ENCODE measurements at regions not wholly inside any gene's neighbourhood (a gene's known extent, or its start where the extent isn't known, plus 50 kb on each side); places are given as distances from the start of the nearest gene placed in this dataset.
A peak's percentile ranks its signal among the peaks of the same experiment; 100 is the strongest.

GRCh38 chr1:193565971-193566577 is 379.7 kb upstream of the B3GALT2 start:
- no peak for DNase-seq (ENCODE audit: low spot score)
- TF ChIP-seq CTCF (IDR thresholded peaks at IDR 0.05; ENCODE audit: poor library complexity, severe bottlenecking) = no peak
- Histone ChIP-seq H3K9me3 (ENCODE audit: severe bottlenecking) (no peaks in the 10 kb centered on the region), H3K27ac (ENCODE audit: poor library complexity, severe bottlenecking) (no peak overlapping the region), H3K4me1 (ENCODE audit: insufficient read depth, poor library complexity, severe bottlenecking) (no peaks in the 10 kb centered on the region), H3K36me3 (ENCODE audit: low read depth) (no peaks in the 10 kb centered on the region), H3K27me3 (ENCODE audit: insufficient read depth, poor library complexity, severe bottlenecking) (no peaks in the 10 kb centered on the region), H3K4me3 (ENCODE audit: severe bottlenecking) (no peak overlapping the region)
- no peak for ATAC-seq (ENCODE audit: low read depth)

GRCh38 chr1:193562121-193562520 is 375.7 kb upstream of the B3GALT2 start:
- no peak overlapping the region for H3K4me3 ChIP-seq (ENCODE audit: severe bottlenecking)
- no peaks in the 10 kb centered on the region for H3K4me1 ChIP-seq (ENCODE audit: insufficient read depth, poor library complexity, severe bottlenecking)
- no peak for ATAC-seq (ENCODE audit: low read depth)
- no peak for TF ChIP-seq CTCF (IDR thresholded peaks at IDR 0.05; ENCODE audit: poor library complexity, severe bottlenecking)
- DNase-seq (ENCODE audit: low spot score) = no peak
- H3K9me3 ChIP-seq (ENCODE audit: severe bottlenecking) = no peaks in the 10 kb centered on the region
- no peak overlapping the region for H3K27ac ChIP-seq (ENCODE audit: poor library complexity, severe bottlenecking)
- no peaks in the 10 kb centered on the region for H3K36me3 ChIP-seq (ENCODE audit: low read depth)
- H3K27me3 ChIP-seq (ENCODE audit: insufficient read depth, poor library complexity, severe bottlenecking) = no peaks in the 10 kb centered on the region

- H3K9me3 ChIP-seq (ENCODE audit: severe bottlenecking) = no peaks in the 10 kb centered on the region
- no peak for DNase-seq (ENCODE audit: low spot score)
- ATAC-seq (ENCODE audit: low read depth) = peak; percentile 91
- no peak overlapping the region for H3K27ac ChIP-seq (ENCODE audit: poor library complexity, severe bottlenecking)
- no peaks in the 10 kb centered on the region for H3K36me3 ChIP-seq (ENCODE audit: low read depth)
- H3K4me3 ChIP-seq (ENCODE audit: severe bottlenecking) = no peak overlapping the region
- H3K4me1 ChIP-seq (ENCODE audit: insufficient read depth, poor library complexity, severe bottlenecking) = no peaks in the 10 kb centered on the region
- TF ChIP-seq CTCF (IDR thresholded peaks at IDR 0.05; ENCODE audit: poor library complexity, severe bottlenecking) = no peak
- H3K27me3 ChIP-seq (ENCODE audit: insufficient read depth, poor library complexity, severe bottlenecking) = no peaks in the 10 kb centered on the region
Observed at GRCh38 chr1:193558491-193559028, 372.1 kb upstream of the B3GALT2 start.

GRCh38 chr1:193555662-193556441 is 369.4 kb upstream of the B3GALT2 start:
- no peak for TF ChIP-seq CTCF (IDR thresholded peaks at IDR 0.05; ENCODE audit: poor library complexity, severe bottlenecking)
- no peaks in the 10 kb centered on the region for H3K4me1 ChIP-seq (ENCODE audit: insufficient read depth, poor library complexity, severe bottlenecking)
- ATAC-seq (ENCODE audit: low read depth) (no peak), DNase-seq (ENCODE audit: low spot score) (no peak)
- H3K4me3 ChIP-seq (ENCODE audit: severe bottlenecking) = no peak overlapping the region
- H3K27me3 ChIP-seq (ENCODE audit: insufficient read depth, poor library complexity, severe bottlenecking) = no peaks in the 10 kb centered on the region
- no peaks in the 10 kb centered on the region for H3K9me3 ChIP-seq (ENCODE audit: severe bottlenecking)
- H3K36me3 ChIP-seq (ENCODE audit: low read depth) = no peaks in the 10 kb centered on the region
- H3K27ac ChIP-seq (ENCODE audit: poor library complexity, severe bottlenecking) = no peak overlapping the region

- Histone ChIP-seq H3K4me1 (ENCODE audit: insufficient read depth, poor library complexity, severe bottlenecking) (no peaks in the 10 kb centered on the region), H3K27ac (ENCODE audit: poor library complexity, severe bottlenecking) (no peak overlapping the region), H3K4me3 (ENCODE audit: severe bottlenecking) (no peak overlapping the region), H3K27me3 (ENCODE audit: insufficient read depth, poor library complexity, severe bottlenecking) (no peaks in the 10 kb centered on the region), H3K36me3 (ENCODE audit: low read depth) (no peaks in the 10 kb centered on the region), H3K9me3 (ENCODE audit: severe bottlenecking) (no peaks in the 10 kb centered on the region)
- ATAC-seq (ENCODE audit: low read depth) (no peak), DNase-seq (ENCODE audit: low spot score) (no peak)
- no peak for TF ChIP-seq CTCF (IDR thresholded peaks at IDR 0.05; ENCODE audit: poor library complexity, severe bottlenecking)
Observed at GRCh38 chr1:193553564-193553963, 367.2 kb upstream of the B3GALT2 start.

Measured in RWPE2 (cell line).